SK-N-MC (cell line): ENCODE measurements at regions not wholly inside any gene's neighbourhood (a gene's known extent, or its start where the extent isn't known, plus 50 kb on each side); places are given as distances from the start of the nearest gene placed in this dataset.

Experiments used
- EZH2 ChIP-seq: fragments of 200-600 bp; sonication (generic); IDR thresholded peaks from one replicate; pipeline ENCODE4 v1.6.1; 2017; ENCODE audit warnings: antibody characterized with exemption
- FOXP2 ChIP-seq: optimal IDR thresholded peaks from 2 replicates; pipeline ENCODE3; 2011; ENCODE audit warnings: mild to moderate bottlenecking, moderate library complexity; ENCODE audit not compliant: insufficient read depth; ENCODE audit errors: extremely low read length, control extremely low read depth
- POLR2AphosphoS5 ChIP-seq: IDR thresholded peaks from 2 replicates; pipeline ENCODE4 v1.6.1; 2012; ENCODE audit warnings: mild to moderate bottlenecking, low read depth, low read length, borderline replicate concordance

DNA sequence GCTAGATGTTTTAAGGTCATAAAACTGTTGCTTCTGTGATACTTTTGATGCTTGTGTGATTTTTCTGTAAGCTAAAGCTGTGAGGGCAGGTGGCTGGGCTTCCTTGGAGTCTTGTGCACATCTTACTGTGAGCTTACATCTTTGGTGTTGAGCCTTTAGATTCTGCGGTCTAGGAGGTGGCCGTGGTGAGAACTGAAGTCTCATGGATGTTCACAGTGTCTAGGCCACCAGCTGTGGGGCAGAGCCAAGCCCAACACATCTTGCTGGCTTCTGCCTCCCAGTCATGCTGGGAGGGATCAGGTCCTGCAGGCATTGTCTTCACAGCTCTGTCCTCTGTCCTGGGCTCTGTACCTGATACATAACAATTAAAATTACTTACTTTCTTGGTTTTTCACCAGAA lies 219.7 kb upstream of the HS6ST1 start:
- no peak for TF ChIP-seq POLR2AphosphoS5
- no peak for TF ChIP-seq EZH2
- TF ChIP-seq FOXP2 = no peak
